NCI-H1417 treated with DMSO at 0.1 percent for 48 hours (cell line): ENCODE measurements at regions not wholly inside any gene's neighbourhood (a gene's known extent, or its start where the extent isn't known, plus 50 kb on each side); places are given as distances from the start of the nearest gene placed in this dataset.
"Not testable (repeated sequence)": the region's sequence is repeated elsewhere in the genome, so short reads cannot be mapped to it uniquely, and the experiment has no call there.

Source experiments
- DNase-seq: peaks from one replicate; lab custom pipeline; 2025; lab: John Stamatoyannopoulos, UW

DNA sequence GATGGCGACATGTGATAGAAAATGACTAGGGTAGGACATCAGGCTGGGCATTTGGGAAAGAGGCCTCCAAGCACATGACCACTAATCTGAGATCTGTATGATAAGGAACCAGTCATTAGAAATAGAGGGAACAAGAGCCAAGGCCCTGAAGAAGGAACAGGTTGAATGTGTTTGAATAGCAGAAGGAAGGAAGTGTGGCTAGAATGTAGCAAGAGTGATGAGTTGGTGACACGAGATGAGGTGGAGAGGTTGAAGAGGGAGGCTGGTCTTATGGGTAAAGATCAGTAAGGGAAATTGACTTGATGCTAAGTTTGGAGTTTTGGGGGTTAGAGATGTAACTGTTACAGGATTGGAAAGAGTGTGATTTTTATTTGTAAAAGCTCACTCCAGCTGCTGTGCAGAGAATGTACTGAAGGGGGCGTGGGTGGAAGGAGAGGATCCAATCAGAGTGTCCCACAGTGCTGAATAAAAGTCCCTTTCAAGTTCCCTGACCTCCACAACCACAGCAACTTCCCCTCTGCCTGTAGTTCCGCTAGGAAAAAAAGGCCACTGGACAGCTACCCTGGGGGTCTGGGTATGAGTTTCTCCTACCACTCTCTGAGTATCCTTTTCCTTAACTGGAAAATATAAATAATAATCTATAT is 295.0 kb downstream of the OMA1 start:
- no peak for DNase-seq

DNA sequence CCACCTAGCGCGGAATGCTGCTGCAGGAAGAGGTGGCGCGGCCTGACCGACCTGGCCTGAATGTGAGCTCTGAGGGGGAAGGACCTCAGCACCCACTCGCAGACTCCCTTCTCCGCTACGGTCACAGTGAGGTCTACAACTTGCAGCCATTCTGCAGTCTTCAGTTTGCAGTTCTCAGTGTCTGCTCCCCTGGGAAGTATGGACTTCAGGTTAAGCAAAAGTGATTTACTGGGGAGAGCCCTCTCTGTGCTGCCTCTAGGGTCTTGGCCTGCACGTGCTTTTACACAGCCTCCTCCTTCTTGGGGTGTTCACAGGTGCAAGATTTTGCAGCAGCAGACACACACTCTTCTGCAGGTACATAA is 296.0 kb downstream of the OMA1 start:
- DNase-seq, result no peak

DNA sequence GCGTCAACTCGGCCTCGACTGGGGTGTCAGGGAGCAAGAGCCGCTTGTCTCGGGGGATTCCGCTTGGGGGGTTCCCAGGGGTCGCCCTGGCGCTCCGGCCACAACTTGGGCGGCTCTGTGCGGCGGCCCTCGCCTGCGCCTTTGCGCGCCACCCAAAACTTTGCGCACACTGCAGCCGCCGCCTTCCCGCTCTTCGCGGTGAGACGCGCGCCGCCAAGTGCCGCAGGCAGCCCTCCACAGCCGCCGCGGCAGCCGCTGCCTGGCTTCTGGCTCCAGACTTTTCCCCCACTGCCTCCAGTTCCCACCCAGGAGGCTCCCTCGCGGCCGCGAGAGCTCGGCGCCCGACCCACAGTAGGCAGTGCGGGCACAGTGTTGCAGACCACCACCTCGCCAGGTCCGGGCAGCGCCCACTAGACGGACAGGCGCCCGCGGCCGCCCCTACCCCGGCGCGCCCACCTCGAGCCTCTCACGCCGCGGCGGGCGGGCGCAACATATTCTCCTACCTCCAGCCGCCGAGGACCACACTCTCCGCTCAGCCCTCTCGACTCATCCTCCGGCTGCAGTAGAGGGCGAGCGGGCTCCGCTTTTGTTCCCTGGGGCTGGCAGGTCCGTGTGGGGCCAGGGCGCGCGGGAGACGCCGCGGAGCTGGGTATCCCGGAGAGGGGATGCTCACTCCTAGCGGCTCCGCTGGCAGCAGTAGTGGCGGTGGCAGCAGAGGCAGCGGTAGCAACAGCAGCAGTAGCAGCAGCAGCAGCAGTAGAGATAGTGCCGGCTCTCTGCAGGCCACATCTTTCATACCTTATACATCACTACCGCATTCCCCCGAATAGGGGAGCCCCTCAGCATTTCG is 296.6 kb downstream of the OMA1 start:
- DNase-seq, result no peak

DNA sequence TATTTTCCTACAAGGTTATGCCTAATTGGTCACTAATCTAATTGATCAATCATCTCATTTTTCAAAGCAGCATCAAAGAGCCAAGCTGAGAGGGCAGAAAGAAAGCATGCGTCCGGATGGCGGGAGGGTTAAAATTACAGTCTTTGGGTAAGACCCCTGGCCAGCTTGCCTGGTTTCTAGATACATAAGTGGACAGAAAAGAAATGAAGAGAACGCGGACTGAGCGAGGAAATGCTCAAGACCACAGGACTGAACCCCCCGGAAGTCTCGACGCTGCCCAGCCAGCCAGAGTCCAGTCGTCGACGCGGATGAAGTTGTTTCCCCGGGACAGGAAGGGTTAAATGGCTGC is 297.2 kb downstream of the OMA1 start:
- DNase-seq, result no peak

DNA sequence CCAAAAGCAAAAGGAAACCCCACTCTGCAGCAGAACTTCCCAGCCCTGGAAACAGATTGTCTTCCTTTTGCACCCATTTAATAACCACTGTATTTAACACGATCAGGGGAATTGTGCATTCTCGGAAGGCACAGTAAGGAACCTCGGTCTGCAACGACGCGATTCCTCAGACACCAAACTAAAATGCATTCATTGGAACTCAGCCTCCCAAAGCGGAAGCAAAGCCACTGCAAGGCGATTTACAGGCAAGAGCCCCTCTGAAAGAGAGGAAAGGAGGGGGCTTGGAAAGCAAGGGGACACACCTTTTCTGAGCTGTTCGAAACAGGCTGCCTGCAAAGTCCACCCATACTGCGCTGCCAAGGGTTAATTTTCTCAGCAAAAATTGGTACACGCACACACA is 297.7 kb downstream of the OMA1 start:
- no peak for DNase-seq

DNA sequence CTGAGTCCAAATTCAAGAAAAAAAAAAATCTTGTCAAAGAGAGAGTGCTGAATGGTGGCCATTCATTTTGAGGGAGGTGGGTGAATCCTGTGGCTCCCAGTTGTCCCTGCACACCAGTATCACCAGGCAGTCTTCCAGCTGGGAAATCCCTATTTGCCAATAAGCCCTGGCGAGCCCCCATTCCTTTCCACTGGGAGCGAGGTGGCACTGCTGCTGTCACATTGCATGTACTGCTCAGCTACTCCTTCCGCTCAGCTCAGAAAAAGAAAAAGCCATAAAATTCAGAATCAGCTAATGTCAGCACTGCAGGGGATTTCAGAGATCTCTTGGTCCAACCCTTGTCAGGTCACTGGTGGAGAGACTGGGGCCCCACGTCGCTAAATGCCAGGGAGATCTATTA is 298.5 kb downstream of the OMA1 start:
- no peak for DNase-seq

DNA sequence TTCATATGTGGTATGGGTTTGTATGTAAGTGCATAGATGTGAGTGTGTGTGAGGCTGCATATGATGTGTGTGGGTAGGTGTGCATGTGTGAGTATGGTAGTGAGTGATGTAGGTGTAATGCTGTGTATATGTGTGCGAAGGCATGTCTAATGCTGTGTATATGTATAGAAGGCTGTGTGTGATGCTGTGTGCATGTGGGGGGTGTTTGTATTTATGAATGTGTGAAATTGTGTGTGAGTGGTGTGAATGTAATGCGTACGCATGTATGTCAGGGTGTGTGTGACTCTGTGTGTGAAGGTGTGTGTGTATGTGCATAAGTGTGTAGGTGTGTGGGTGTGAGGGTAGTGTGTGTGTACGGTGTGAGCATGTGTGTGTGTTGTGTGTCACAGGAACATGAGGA is 300.0 kb downstream of the OMA1 start:
- DNase-seq, result no peak

DNA sequence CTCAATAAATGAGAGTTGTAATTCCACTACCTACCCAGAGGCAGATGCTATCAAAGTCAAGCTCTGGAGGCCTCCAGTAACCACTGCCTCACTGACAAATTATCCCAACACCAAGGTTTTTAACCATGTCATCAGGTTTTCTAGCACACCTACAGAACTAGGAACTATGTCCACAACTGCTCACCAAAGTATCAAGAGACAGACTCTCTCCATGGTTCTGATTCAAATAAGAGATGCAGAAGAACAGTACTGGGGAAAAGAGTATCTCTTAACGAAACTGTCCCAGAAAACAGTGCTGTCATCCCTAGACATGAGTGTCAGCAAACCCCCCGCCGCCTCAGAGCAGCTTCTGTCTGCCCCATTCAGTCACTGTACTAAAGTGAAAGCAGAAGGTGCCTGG is 301.7 kb downstream of the OMA1 start:
- DNase-seq, result no peak

DNA sequence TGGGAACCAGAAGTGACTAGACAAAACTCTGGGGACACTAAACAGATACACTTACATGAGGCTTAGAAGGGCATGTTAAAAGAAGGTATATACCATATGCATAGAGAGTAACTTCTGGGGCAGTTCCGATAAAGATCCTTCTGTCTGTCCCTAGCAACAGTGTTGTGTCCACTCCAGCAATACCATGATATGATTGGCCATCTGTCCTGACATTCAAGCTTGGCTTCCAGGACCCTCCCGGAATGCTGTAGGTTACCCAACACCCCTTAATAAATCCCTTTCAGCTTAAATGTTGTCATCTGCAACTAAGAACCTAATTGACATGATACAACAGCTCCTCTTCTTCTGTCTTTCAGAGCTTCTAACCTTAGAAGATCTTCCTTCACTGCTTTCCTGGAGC is 307.7 kb downstream of the OMA1 start:
- no peak for DNase-seq

DNA sequence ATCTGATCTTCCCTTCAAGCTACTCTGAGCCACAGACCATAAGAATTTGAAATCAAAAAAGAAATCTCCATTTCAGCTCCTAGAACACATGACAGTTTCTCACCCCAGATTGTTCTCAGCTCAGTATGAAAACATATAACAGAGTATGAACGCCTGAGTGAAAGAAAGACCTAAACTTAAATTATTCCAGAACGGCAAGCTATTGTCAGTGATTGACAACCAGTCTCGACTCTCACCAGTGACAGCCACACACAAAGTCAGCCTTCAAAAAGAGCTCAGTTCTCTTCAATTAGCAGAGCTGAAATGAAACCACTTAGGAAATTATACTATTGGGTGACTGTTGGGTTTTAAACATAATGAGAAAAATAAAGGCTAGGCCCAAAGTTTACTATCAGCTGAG is 312.8 kb downstream of the OMA1 start:
- DNase-seq, result no peak

DNA sequence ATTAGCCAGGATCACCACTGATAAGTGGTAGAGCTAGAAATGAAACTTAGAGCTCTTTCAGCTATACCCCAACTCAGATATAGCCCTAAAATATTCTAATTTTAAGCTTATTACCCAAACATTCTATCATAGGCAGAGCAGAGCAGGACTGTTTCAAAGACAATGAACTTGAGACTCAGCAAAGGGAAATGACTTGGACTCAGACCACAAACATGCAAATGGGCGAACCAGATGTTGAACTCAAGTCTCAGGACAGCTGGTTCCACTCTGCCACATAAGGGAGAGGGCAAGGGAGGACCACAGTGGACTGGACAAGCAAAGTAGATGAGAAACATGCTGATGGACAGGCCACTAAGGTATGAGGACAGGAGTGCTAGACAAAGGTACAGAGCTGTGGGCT is 315.3 kb downstream of the OMA1 start:
- DNase-seq, result no peak

DNA sequence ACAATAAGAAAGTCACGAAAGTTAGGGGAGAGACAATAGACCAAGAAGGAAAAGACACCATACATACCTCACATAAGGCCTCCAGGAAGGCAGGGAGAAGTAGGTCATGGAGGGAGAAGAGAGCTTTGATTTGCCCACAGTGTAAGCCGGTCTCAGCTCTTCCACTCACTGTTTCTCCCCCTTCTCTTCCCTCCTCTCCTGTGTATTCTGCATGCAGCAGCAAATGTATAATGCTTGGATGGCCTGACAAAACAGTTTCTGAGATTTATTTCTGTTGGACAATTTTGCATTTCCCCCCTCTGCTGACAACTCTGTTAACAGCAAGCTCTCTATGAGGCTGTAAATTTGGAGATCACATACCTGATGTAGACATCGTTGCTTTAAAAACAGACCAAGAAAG is 318.9 kb downstream of the OMA1 start:
- DNase-seq, result no peak

DNA sequence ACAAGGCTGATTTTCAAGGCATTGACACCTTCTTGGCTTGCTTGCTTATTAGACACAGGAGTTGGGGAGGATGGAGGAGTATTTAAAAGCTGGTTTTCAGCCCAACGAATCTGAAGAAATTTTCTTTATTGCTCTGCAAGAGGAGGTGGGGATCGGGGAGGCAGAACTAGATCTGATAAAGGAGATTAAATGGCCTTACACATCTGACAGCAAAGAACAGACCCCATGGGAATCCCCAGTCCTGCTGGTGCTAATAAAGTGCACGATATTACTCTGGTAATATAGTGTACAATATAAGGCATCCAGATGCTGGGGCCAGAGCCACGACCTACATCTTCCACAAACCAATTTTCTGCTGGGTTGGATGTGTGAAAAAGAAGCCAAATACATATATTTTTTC is 323.0 kb downstream of the OMA1 start:
- DNase-seq, result no peak

DNA sequence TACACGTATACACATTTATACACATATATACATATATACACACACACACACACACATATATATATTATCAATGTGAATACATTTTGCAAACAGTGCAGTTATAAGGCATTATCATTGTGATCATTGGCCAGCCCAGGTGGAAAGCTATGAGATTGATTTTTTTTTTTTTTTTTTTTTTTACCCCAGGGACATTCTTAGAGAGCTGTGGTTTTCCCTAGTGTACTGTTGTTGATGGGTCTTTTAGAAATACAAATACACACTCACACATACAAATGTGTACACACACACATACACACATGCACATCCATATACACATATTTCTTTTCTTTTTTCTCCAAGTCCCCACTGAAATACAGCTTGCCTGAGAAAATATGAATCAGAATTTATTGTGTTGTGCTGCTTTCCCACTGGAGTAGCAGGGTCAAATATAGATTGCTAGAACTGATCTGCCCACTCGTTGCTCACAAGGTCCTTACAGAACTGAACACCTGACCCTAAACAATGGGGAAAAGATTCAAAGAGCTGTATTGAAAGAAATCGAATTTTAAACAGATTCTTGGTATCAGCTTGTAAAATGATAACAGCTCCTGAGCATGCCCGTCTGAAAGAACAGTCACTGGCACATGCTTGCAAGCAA is 325.6 kb downstream of the OMA1 start:
- DNase-seq, result no peak

DNA sequence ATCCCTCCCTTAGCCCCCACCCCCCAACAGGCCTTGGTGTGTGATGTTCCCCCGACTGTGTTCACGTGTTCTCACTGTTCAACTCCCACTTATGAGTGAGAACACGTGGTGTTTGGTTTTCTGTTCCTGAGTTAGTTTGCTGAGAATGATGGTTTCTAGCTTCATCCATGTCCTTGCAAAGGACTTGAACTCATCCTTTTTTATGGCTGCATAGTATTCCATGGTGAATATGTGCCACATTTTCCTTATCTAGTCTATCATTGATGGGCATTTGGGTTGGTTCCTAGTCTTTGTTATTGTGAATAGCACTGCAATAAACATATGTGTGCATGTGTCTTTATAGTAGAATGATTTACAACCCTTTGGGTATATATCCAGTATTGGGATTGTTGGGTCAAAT is 330.4 kb downstream of the OMA1 start:
- not testable (repeated sequence) for DNase-seq

DNA sequence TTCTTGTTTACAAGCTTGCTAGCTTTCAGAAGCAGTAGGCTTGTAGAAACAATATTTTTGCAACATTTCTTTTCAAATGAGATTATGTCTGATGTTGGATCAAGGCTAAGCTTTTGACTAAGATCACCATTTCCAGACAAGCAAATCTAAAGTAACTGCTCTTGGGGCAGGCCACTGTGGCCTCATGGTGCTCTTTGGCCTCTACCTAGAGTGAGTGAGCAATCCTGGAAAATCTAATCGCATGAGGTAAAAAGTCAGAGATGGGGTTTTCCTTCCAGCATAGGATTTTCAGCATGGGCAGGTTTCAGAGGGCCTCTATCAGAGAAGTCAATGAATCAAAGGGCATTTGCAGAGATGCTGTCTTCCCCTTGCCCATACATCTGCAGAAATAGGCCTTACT is 331.9 kb downstream of the OMA1 start:
- DNase-seq, result no peak

DNA sequence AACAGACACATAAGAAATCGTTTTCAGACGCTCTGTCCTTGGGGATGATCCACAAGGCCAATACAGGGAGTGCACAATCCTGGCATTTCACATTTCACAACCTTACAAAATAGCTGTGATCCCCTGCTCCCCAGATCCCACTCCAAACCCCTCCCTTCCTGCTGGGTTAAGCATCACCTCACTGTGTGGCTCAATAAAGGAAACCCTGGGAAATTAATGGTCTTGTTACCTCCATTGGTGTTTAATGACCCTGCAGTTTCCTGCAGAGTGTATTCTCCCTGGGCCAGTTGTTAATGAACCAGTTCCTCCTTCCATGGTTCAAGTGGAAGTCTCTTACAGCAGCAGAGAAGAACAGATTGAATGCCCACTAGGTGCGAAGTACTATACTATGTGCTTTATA is 334.7 kb downstream of the OMA1 start:
- no peak for DNase-seq

DNA sequence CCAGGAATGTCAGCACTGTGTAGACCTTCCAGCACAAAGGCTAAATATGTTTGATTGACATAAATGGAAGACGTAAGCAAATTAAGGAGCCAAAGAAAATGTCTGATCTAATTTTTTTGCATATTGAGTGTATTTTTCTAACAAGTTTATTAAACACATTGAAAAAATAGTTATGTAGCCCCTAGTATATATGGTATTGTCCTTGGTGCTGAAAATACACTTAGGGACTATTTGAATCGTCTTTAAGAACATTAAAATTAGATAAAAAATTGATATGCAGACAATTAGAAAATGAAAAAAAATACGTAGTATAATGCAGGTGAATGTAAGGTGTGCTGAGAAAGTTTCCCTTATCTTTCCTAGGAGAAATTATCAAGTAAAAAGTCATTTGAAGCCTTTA is 337.0 kb downstream of the OMA1 start:
- no peak for DNase-seq

DNA sequence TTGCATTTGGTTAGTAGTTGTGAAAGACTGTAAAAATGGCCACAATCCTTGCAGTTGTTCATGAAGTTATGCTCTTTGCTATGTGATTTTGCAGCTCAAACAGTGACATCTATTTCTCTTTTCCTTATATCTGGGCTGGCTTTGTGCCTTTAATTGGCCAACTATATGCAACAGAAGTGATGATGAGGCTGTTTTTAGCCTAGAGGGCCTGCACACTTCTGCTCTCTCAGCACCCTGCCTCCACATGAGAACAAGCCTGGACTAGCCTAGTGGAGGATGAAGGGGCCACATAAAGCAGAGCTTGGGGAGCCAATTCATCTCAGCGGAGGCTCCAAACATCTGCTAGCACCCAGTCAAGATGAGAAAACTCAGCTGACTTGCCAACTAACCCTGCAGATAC is 339.8 kb downstream of the OMA1 start:
- DNase-seq, result no peak

DNA sequence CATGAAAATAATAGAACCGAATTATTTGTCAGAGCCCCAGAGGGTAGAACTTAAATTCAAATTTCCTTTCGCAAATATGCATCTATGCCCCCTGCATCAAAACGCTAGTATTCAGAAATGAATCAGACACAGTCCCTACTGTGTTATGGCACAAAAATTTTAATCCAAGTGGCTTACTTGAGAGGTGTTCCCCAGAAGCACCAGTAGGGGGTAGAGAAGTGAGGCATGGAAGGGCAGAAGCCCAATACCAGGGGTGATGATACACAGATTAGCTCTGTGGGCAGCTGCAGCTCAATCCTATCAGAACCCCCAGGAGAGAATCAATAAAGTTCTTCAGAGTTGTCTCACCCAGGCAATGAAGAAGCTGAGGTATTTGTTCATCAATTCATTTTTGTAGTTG is 342.2 kb downstream of the OMA1 start:
- DNase-seq, result no peak

DNA sequence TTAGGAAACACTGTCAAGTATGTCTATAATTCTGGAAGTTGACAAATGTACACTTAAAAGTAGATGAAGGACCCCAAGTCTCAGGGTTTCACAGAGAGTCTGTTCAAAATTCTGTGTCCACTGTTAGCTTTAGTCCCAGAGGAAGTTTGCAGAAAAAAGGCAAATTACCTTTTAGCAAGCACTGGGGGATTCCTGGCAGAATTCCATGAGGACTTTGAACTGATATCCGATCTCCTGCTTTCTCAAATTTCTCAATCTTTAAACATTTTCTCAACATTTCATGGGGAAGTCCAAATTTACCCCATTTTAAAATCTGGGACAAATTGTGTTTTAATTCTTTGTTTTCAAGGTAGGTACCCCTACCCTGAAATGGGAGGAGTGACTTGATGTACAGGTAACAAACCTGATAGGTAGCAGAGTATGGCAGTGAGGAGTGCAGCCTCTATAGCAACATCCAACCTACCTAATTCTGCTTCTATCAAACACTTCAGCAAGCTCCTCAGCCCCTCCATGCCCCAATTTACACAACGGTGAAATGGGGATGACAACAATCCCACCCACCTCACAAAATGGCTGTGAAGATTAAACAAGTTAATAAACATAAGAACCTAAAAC is 344.9 kb downstream of the OMA1 start:
- no peak for DNase-seq

DNA sequence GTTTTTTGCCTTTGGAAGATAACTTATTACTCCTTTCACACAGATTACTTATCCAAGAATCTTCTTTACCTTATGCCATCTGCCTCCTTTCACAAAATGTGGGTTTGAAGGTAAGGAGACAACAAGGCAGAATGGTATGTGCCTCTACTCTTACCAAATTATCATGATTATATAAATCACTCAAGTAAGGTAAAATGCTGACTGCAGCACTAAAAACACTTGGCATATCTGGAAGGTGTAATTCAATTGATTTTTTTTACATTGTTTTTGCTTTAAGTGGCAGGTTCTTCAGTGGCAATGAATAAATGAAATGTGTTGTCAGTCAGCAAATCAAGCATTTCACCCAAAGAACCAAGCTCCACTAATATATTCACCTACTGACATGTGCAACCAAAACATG is 346.1 kb downstream of the OMA1 start:
- no peak for DNase-seq

DNA sequence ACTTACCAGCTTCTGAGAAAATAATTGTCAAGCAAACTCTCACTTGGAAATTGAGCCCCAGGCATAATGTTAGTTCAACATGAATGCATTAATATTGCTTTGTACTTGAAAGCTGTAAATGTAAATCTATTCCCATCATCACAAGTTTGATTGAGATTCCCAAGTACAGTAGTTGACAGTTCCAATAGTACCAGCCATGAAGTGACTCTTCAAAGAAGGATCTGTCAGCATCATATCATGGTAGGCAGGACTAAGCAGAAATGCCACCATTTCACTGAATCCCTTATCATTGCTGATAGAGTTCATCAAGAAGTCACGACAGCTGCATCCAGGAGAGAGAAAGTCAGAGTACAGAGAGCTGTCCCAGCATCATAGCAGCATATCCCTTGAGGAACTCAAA is 348.7 kb downstream of the OMA1 start:
- DNase-seq, result no peak
